A549 (cell line): ENCODE measurements at regions not wholly inside any gene's neighbourhood (a gene's known extent, or its start where the extent isn't known, plus 50 kb on each side); places are given as distances from the start of the nearest gene placed in this dataset.

Experiments
- ATAC-seq, 2 experiments: fragments of 200-7000 bp in 1 of 2; fragments of >200 bp in 1 of 2; cut with Nextera tagmentation in 1 of 2; cut with Tn5 transposase in 1 of 2; 3 replicates each; pipeline versions ENCODE4 v1.8.0 to v1.9.1; 2018 to 2020; ENCODE audit warnings: mild to moderate bottlenecking in 1 of 2, moderate library complexity in 1 of 2
- CTCF ChIA-PET: fragments of 300-600 bp; sonication (Branson Sonifier 250); formaldehyde crosslinking; extraction: SDS; loops from one replicate; lab custom pipeline; 2021; ENCODE audit warnings: antibody characterized with exemption, inconsistent platforms; lab: Yijun Ruan, JAX
- POLR2A ChIA-PET: fragments of 350-600 bp; formaldehyde crosslinking; extraction: SDS; loops from one replicate; lab custom pipeline; 2021; ENCODE audit warnings: antibody characterized with exemption, inconsistent platforms; lab: Yijun Ruan, JAX
- DNase-seq, 2 experiments: peaks; one replicate each; pipeline versions ENCODE4 v3.0.0 to v3.0.0-alpha.2; 2011 to 2016; ENCODE audit warnings: low read depth in 1 of 2, low spot score in 1 of 2
- FAIRE-seq: peaks from 2 replicates; lab custom pipeline; 2011; peaks lifted over from hg19 to GRCh38; lab: Jason Lieb, UNC
- H3K27ac ChIP-seq, 2 experiments: fragments of >200 bp; sonication (Bioruptor Twin); formaldehyde crosslinking; 3 replicates each; pipeline ENCODE4 v1.5.1; 2016 to 2017
- H3K4me1 ChIP-seq: fragments of >200 bp; sonication (Bioruptor Twin); formaldehyde crosslinking; 3 replicates; pipeline ENCODE4 v1.6.1; 2016
- H3K4me2 ChIP-seq: fragments of >200 bp; sonication (Bioruptor Twin); formaldehyde crosslinking; 3 replicates; pipeline ENCODE4 v1.6.1; 2016
- H3K4me3 ChIP-seq: fragments of >200 bp; sonication (Bioruptor Twin); formaldehyde crosslinking; 3 replicates; pipeline ENCODE4 v1.5.1; 2016
- H3K9me3 ChIP-seq: fragments of >200 bp; sonication (Bioruptor Twin); formaldehyde crosslinking; 3 replicates; pipeline ENCODE4 v1.6.1; 2016
- BCL3 ChIP-seq: fragments of >200 bp; sonication (Bioruptor Twin); formaldehyde crosslinking; IDR thresholded peaks from 3 replicates; pipeline ENCODE4 v1.6.1; 2016
- BHLHE40 ChIP-seq: IDR thresholded peaks from 2 replicates; pipeline ENCODE4 v1.6.1; 2012; ENCODE audit warnings: low read depth, low read length, inconsistent platforms
- CBX2 ChIP-seq: fragments of 200-600 bp; sonication (generic); IDR thresholded peaks from 2 replicates; pipeline ENCODE4 v1.6.1; 2016; ENCODE audit warnings: low read depth, mild to moderate bottlenecking, borderline replicate concordance
- CBX8 ChIP-seq: fragments of 200-600 bp; sonication (generic); IDR thresholded peaks from 2 replicates; pipeline ENCODE4 v1.6.1; 2016
- CEBPB ChIP-seq, 2 experiments: fragments of >200 bp in 1 of 2; sonication (Bioruptor Twin) in 1 of 2; formaldehyde crosslinking in 1 of 2; IDR thresholded peaks; 2 replicates each; pipeline ENCODE4 v1.6.1; 2012 to 2016
- CHD4 ChIP-seq: fragments of 200-600 bp; sonication (generic); IDR thresholded peaks from 2 replicates; pipeline ENCODE4 v1.6.1; 2016; ENCODE audit warnings: antibody characterized with exemption, mild to moderate bottlenecking, borderline replicate concordance
- EHMT2 ChIP-seq: fragments of 200-600 bp; sonication (generic); IDR thresholded peaks from 2 replicates; pipeline ENCODE4 v1.6.1; 2016; ENCODE audit warnings: antibody characterized with exemption, low read depth, mild to moderate bottlenecking, moderate library complexity
- EP300 ChIP-seq, 2 experiments: fragments of >200 bp; sonication (Bioruptor Twin); formaldehyde crosslinking; IDR thresholded peaks; 2 replicates in 1 of 2; 3 replicates in 1 of 2; pipeline ENCODE4 v1.6.1; 2016 to 2017
- ESRRA ChIP-seq: fragments of 150-350 bp; IDR thresholded peaks from 2 replicates; pipeline ENCODE4 v1.6.1; 2014; ENCODE audit warnings: mild to moderate bottlenecking, low read length, borderline replicate concordance
- FOSB ChIP-seq: fragments of 250-450 bp; sonication (Bioruptor Pico); IDR thresholded peaks from 2 replicates; pipeline ENCODE4 v1.5.0; 2020; ENCODE audit warnings: mild to moderate bottlenecking, moderate library complexity
- FOSL2 ChIP-seq, 2 experiments: fragments of 450-650 bp in 1 of 2; fragments of >200 bp in 1 of 2; sonication (Bioruptor Twin) in 1 of 2; formaldehyde crosslinking; IDR thresholded peaks; 2 replicates each; pipeline versions ENCODE4 v1.5.0 to v1.6.1; 2016 to 2020; ENCODE audit warnings: mild to moderate bottlenecking in 1 of 2, moderate library complexity in 1 of 2
- HDAC2 ChIP-seq: fragments of 200-600 bp; sonication (generic); IDR thresholded peaks from 2 replicates; pipeline ENCODE4 v1.6.1; 2016
- HMGXB4 ChIP-seq: fragments of 250-450 bp; sonication (Bioruptor Pico); IDR thresholded peaks from 2 replicates; pipeline ENCODE4 v1.5.0; 2021; ENCODE audit warnings: mild to moderate bottlenecking, moderate library complexity, borderline replicate concordance
- KDM1A ChIP-seq: fragments of 200-600 bp; sonication (generic); IDR thresholded peaks from 2 replicates; pipeline ENCODE4 v1.6.1; 2016; ENCODE audit warnings: low read depth, mild to moderate bottlenecking
- MAFK ChIP-seq: fragments of 450-650 bp; IDR thresholded peaks from 2 replicates; pipeline ENCODE4 v1.6.1; 2014; ENCODE audit not compliant: partially characterized antibody
- MYC ChIP-seq: IDR thresholded peaks from 2 replicates; pipeline ENCODE4 v1.6.1; 2012; ENCODE audit warnings: mild to moderate bottlenecking, inconsistent platforms, low read length, improper control_type of control experiment, borderline replicate concordance
- NPAS2 ChIP-seq: fragments of 250-450 bp; sonication (Bioruptor Pico); IDR thresholded peaks from 2 replicates; pipeline ENCODE4 v1.8.0; 2022; ENCODE audit warnings: mild to moderate bottlenecking, moderate library complexity, borderline replicate concordance
- PHF8 ChIP-seq: fragments of 200-600 bp; sonication (generic); IDR thresholded peaks from 2 replicates; pipeline ENCODE4 v1.6.1; 2016; ENCODE audit warnings: low read depth, mild to moderate bottlenecking, antibody characterized with exemption, moderate library complexity, borderline replicate concordance
- RAD21 ChIP-seq, 2 experiments: fragments of >200 bp in 1 of 2; sonication (Bioruptor Twin) in 1 of 2; formaldehyde crosslinking in 1 of 2; IDR thresholded peaks in 1 of 2; conservative IDR thresholded peaks in 1 of 2; 2 replicates in 1 of 2; 3 replicates in 1 of 2; pipeline ENCODE4 v1.6.1; 2012 to 2018; ENCODE audit warnings: inconsistent platforms in 1 of 2
- RARB ChIP-seq: fragments of 250-450 bp; sonication (Bioruptor Pico); IDR thresholded peaks from 2 replicates; pipeline ENCODE4 v1.8.0; 2021; ENCODE audit warnings: mild to moderate bottlenecking, moderate library complexity
- SMC3 ChIP-seq: fragments of >200 bp; sonication (Bioruptor Twin); formaldehyde crosslinking; IDR thresholded peaks from 3 replicates; pipeline ENCODE4 v1.6.1; 2018; ENCODE audit warnings: inconsistent platforms
- TP53 ChIP-seq: fragments of 250-450 bp; sonication (Bioruptor Pico); IDR thresholded peaks from 2 replicates; pipeline ENCODE4 v1.5.0; 2021; ENCODE audit warnings: mild to moderate bottlenecking, moderate library complexity
- USF2 ChIP-seq: fragments of 450-650 bp; IDR thresholded peaks from 2 replicates; pipeline ENCODE4 v1.6.1; 2014; ENCODE audit warnings: antibody characterized with exemption
- ZSCAN20 ChIP-seq: fragments of 250-450 bp; sonication (Bioruptor Pico); IDR thresholded peaks from 2 replicates; pipeline ENCODE4 v1.8.0; 2022; ENCODE audit warnings: mild to moderate bottlenecking, moderate library complexity
- WGBS: methylation state at CpG from one replicate; pipeline ENCODE4 v1.1.6; 2017; ENCODE audit errors: missing lambda C conversion rate; 5-methylcytosine and 5-hydroxymethylcytosine counted together

GRCh38 chr10:55283031-55283430, 482.0 kb upstream of the PCDH15 start:
- no peak overlapping the region for H3K27ac ChIP-seq
- 8% methylated on average over 5 of the region's 5 CpGs for WGBS
- DNase-seq (no peak), FAIRE-seq (no peak), ATAC-seq (no peak)
- POLR2A ChIA-PET: no interaction called here
- no peak overlapping the region for H3K4me2 ChIP-seq
- no peaks in the 10 kb centered on the region for H3K9me3 ChIP-seq
- no peak overlapping the region for H3K4me3 ChIP-seq
- H3K4me1 ChIP-seq: no peaks in the 10 kb centered on the region
- TF ChIP-seq EP300 (IDR thresholded peaks at IDR 0.05) (no peak), ESRRA (no peak), RARB (CRISPR knock-in tag) (no peak), USF2 (no peak), NPAS2 (CRISPR knock-in tag) (no peak), CHD4 (no peak), TP53 (no peak), KDM1A (no peak), RAD21 (conservative IDR thresholded peaks at IDR 0.05 in 1 of 2, IDR thresholded peaks at IDR 0.05 in 1 of 2) (no peak), BCL3 (no peak), BHLHE40 (no peak), HMGXB4 (no peak), MAFK (no peak), PHF8 (no peak), SMC3 (no peak), CBX2 (no peak), HDAC2 (no peak), CEBPB (IDR thresholded peaks at IDR 0.05) (no peak), EHMT2 (no peak)
- CTCF ChIA-PET: no interaction called here

GRCh38 chr10:55280696-55281095, 479.7 kb upstream of the PCDH15 start:
- 77% methylated on average over 1 of the region's 1 CpG for WGBS
- ATAC-seq: no peak
- TF ChIP-seq ZSCAN20 (no peak), FOSB (CRISPR knock-in tag) (no peak), FOSL2 (IDR thresholded peaks at IDR 0.05) (no peak), FOSL2 (CRISPR knock-in tag; IDR thresholded peaks at IDR 0.05) (no peak), CBX2 (no peak), CBX8 (no peak), MYC (no peak)
- ChIA-PET CTCF (no interaction called here), POLR2A (no interaction called here)
- Histone ChIP-seq H3K27ac (no peak overlapping the region), H3K4me2 (no peak overlapping the region), H3K4me1 (no peaks in the 10 kb centered on the region), H3K9me3 (no peaks in the 10 kb centered on the region), H3K4me3 (no peak overlapping the region)
- no peak for FAIRE-seq
- DNase-seq: no peak
